ENCODE measurements at regions not wholly inside any gene's neighbourhood (a gene's known extent, or its start where the extent isn't known, plus 50 kb on each side); places are given as distances from the start of the nearest gene placed in this dataset.
A peak's percentile ranks its signal among the peaks of the same experiment; 100 is the strongest.

DNA sequence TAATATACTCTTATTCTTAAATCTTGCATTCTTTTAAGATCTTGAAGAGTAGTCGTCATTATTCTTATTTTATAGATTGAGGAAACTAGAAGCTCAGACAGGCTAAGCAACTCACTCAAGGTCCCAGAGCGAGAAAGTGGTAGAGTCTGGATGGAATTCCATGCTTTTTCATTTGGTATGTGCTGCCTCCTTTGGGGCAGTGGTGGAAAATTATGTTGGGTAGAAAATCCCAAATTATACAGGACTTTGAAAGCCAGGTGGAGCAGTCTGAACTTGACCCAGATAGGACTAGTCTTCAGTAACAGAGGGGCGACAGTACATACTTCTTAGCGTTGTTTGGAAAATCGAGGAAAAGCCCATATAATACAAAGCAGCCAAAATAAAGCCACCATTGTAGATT lies 205.6 kb downstream of the ATG4C start:
- H4K20me1 ChIP-seq (ENCODE audit: control insufficient read depth, extremely low read depth, insufficient read depth, low read length) = peaks cover 2% of the 10 kb centered on the region
- no peak overlapping the region for H2AFZ ChIP-seq (ENCODE audit: control insufficient read depth, low read length)
- dilution Hi-C loops (cut with MboI; ENCODE audit: extremely low pct_ligation_motif_present, low sequenced_read_pairs) = no loop called here
- H3K4me3 ChIP-seq (ENCODE audit: control insufficient read depth in 2 of 3, extremely low read depth in 1 of 3, insufficient read depth in 2 of 3, low read depth in 1 of 3, low read length in 3 of 3) = no peak overlapping the region
- no peak for TF ChIP-seq EZH2 (IDR thresholded peaks at IDR 0.05; ENCODE audit: low read length)
- TF ChIP-seq, protein P1, sequence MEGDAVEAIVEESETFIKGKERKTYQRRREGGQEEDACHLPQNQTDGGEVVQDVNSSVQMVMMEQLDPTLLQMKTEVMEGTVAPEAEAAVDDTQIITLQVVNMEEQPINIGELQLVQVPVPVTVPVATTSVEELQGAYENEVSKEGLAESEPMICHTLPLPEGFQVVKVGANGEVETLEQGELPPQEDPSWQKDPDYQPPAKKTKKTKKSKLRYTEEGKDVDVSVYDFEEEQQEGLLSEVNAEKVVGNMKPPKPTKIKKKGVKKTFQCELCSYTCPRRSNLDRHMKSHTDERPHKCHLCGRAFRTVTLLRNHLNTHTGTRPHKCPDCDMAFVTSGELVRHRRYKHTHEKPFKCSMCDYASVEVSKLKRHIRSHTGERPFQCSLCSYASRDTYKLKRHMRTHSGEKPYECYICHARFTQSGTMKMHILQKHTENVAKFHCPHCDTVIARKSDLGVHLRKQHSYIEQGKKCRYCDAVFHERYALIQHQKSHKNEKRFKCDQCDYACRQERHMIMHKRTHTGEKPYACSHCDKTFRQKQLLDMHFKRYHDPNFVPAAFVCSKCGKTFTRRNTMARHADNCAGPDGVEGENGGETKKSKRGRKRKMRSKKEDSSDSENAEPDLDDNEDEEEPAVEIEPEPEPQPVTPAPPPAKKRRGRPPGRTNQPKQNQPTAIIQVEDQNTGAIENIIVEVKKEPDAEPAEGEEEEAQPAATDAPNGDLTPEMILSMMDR (optimal IDR thresholded peaks at IDR 0.05 in 1 of 3, IDR thresholded peaks at IDR 0.05 in 1 of 3, conservative IDR thresholded peaks at IDR 0.05 in 1 of 3; ENCODE audit: extremely low read depth in 1 of 3, insufficient read depth in 2 of 3, low read length in 3 of 3) = peak in 1 of 3 experiments; percentile 11
- H3K9ac ChIP-seq (ENCODE audit: control insufficient read depth, extremely low read depth, insufficient read depth, low read length) = no peak overlapping the region
- H3K4me2 ChIP-seq (ENCODE audit: control insufficient read depth, extremely low read depth, insufficient read depth, low read depth, low read length) = no peak overlapping the region
- H3K27ac ChIP-seq (ENCODE audit: control insufficient read depth, insufficient read depth, low read length) = no peak overlapping the region
- no peaks in the 10 kb centered on the region for H3K4me1 ChIP-seq (ENCODE audit: control insufficient read depth, extremely low read depth, insufficient read depth, low read length)
- DNase-seq (ENCODE audit: low read depth, low spot score) = no peak
- no peaks in the 10 kb centered on the region for H3K79me2 ChIP-seq (ENCODE audit: control insufficient read depth, insufficient read depth, low read length)
- H3K9me1 ChIP-seq (ENCODE audit: control insufficient read depth, extremely low read depth, insufficient read depth, low read length) = no peaks in the 10 kb centered on the region
- no peaks in the 10 kb centered on the region for H3K36me3 ChIP-seq (ENCODE audit: control insufficient read depth in 2 of 2, extremely low read depth in 1 of 2, insufficient read depth in 2 of 2, low read length in 2 of 2)
- FAIRE-seq = no peak
- peaks cover 6% of the 10 kb centered on the region for H3K27me3 ChIP-seq (ENCODE audit: control insufficient read depth, extremely low read depth, insufficient read depth, low read length)
- H3K9me3 ChIP-seq (ENCODE audit: control insufficient read depth, low read depth, low read length) = no peaks in the 10 kb centered on the region

- H3K4me3 ChIP-seq (ENCODE audit: control insufficient read depth in 2 of 3, extremely low read depth in 1 of 3, insufficient read depth in 2 of 3, low read depth in 1 of 3, low read length in 3 of 3) = no peak overlapping the region
- dilution Hi-C loops (cut with MboI; ENCODE audit: extremely low pct_ligation_motif_present, low sequenced_read_pairs) = no loop called here
- no peak for DNase-seq (ENCODE audit: low read depth, low spot score)
- H4K20me1 ChIP-seq (ENCODE audit: control insufficient read depth, extremely low read depth, insufficient read depth, low read length) = peaks cover 2% of the 10 kb centered on the region
- H2AFZ ChIP-seq (ENCODE audit: control insufficient read depth, low read length) = no peak overlapping the region
- H3K27me3 ChIP-seq (ENCODE audit: control insufficient read depth, extremely low read depth, insufficient read depth, low read length) = peaks cover 6% of the 10 kb centered on the region
- H3K9me1 ChIP-seq (ENCODE audit: control insufficient read depth, extremely low read depth, insufficient read depth, low read length) = no peaks in the 10 kb centered on the region
- TF ChIP-seq, protein P1 (optimal IDR thresholded peaks at IDR 0.05 in 1 of 3, IDR thresholded peaks at IDR 0.05 in 1 of 3, conservative IDR thresholded peaks at IDR 0.05 in 1 of 3; ENCODE audit: extremely low read depth in 1 of 3, insufficient read depth in 2 of 3, low read length in 3 of 3) = no peak
- no peak for TF ChIP-seq EZH2 (IDR thresholded peaks at IDR 0.05; ENCODE audit: low read length)
- no peak overlapping the region for H3K9ac ChIP-seq (ENCODE audit: control insufficient read depth, extremely low read depth, insufficient read depth, low read length)
- no peaks in the 10 kb centered on the region for H3K79me2 ChIP-seq (ENCODE audit: control insufficient read depth, insufficient read depth, low read length)
- no peak for FAIRE-seq
- no peaks in the 10 kb centered on the region for H3K36me3 ChIP-seq (ENCODE audit: control insufficient read depth in 2 of 2, extremely low read depth in 1 of 2, insufficient read depth in 2 of 2, low read length in 2 of 2)
- no peaks in the 10 kb centered on the region for H3K4me1 ChIP-seq (ENCODE audit: control insufficient read depth, extremely low read depth, insufficient read depth, low read length)
- H3K9me3 ChIP-seq (ENCODE audit: control insufficient read depth, low read depth, low read length) = no peaks in the 10 kb centered on the region
- H3K27ac ChIP-seq (ENCODE audit: control insufficient read depth, insufficient read depth, low read length) = no peak overlapping the region
- no peak overlapping the region for H3K4me2 ChIP-seq (ENCODE audit: control insufficient read depth, extremely low read depth, insufficient read depth, low read depth, low read length)
Observed at GRCh38 chr1:62991152-62991551, 207.2 kb downstream of the ATG4C start.

Measured in keratinocyte (primary cell).